OCI-LY7 (cell line): ENCODE measurements at regions not wholly inside any gene's neighbourhood (a gene's known extent, or its start where the extent isn't known, plus 50 kb on each side); places are given as distances from the start of the nearest gene placed in this dataset.

Experiments used
- CTCF ChIP-seq: fragments of 200-600 bp; sonication (generic); conservative IDR thresholded peaks from 2 replicates; pipeline ENCODE4 v1.5.1; 2014; ENCODE audit warnings: mild to moderate bottlenecking, antibody characterized with exemption, low read length, moderate library complexity, mixed read lengths
- EZH2phosphoT487 ChIP-seq: fragments of 200-600 bp; sonication (generic); IDR thresholded peaks from 2 replicates; pipeline ENCODE4 v1.6.1; 2018; ENCODE audit warnings: low read depth, borderline replicate concordance, mild to moderate bottlenecking, mixed run types, antibody characterized with exemption, low read length, moderate library complexity, mixed read lengths

DNA sequence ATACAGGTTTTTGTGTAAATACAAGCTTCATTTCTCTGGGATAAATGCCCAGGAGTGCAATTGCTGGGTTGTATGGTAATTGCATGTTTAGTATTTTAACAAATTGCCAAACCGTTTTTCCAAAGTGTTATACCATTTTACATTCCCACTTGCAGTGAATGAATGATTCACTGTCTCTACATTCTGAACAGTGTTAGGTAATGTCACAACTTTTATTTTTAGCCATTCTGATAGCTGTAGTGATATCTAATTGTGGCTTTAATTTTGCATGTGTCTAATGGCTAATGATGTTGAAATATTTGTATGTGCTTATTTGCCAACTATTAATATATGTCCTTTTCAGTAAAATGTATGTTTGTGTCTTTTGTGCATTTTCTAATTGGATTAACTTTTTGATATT is 156.9 kb upstream of the CES5A start:
- TF ChIP-seq CTCF (no peak), EZH2phosphoT487 (no peak)
